A673 (cell line): ENCODE measurements at regions not wholly inside any gene's neighbourhood (a gene's known extent, or its start where the extent isn't known, plus 50 kb on each side); places are given as distances from the start of the nearest gene placed in this dataset.

Source experiments
- BruUV-seq: library from RNA; stranded (reverse); fragments of 400-500 nt; replicated peaks from 2 replicates; lab custom pipeline; 2021; lab: Mats Ljungman, UMichigan
- CTCF ChIA-PET: fragments of 300-600 bp; sonication (Branson Sonifier 250); formaldehyde crosslinking; loops from one replicate; lab custom pipeline; 2022; ENCODE audit warnings: antibody characterized with exemption; lab: Charles Lee
- POLR2A ChIA-PET: fragments of 300-600 bp; sonication (Branson Sonifier 250); formaldehyde crosslinking; loops from one replicate; lab custom pipeline; 2022; ENCODE audit warnings: antibody characterized with exemption; ENCODE audit not compliant: low non-redundant PET; lab: Charles Lee
- DNase-seq: peaks from one replicate; pipeline ENCODE4 v3.0.0-alpha.2; 2015; ENCODE audit warnings: low spot score
- H3K27ac ChIP-seq: fragments of 200-600 bp; sonication (generic); 2 replicates; pipeline ENCODE4 v1.5.1; 2016; ENCODE audit warnings: mixed run types, low read depth, mild to moderate bottlenecking, mixed read lengths, antibody characterized with exemption, low read length; ENCODE audit not compliant: poor library complexity, severe bottlenecking
- H3K27me3 ChIP-seq: fragments of 200-600 bp; sonication (generic); replicated peaks from 2 replicates; pipeline ENCODE4 v1.6.1; 2017; ENCODE audit warnings: mixed run types, low read depth, mild to moderate bottlenecking, mixed read lengths, antibody characterized with exemption, low read length; ENCODE audit not compliant: insufficient read depth, poor library complexity
- H3K36me3 ChIP-seq: fragments of 200-600 bp; sonication (generic); 2 replicates; pipeline ENCODE4 v1.6.1; 2016; ENCODE audit warnings: mixed run types, mild to moderate bottlenecking, mixed read lengths, antibody characterized with exemption, low read length; ENCODE audit not compliant: insufficient read depth, poor library complexity, severe bottlenecking
- H3K4me1 ChIP-seq: fragments of 200-600 bp; sonication (generic); 2 replicates; pipeline ENCODE4 v1.6.1; 2017; ENCODE audit warnings: mixed run types, mild to moderate bottlenecking, mixed read lengths, antibody characterized with exemption, low read length; ENCODE audit not compliant: insufficient read depth, poor library complexity, severe bottlenecking
- H3K4me3 ChIP-seq: fragments of 200-600 bp; sonication (generic); 2 replicates; pipeline ENCODE4 v1.5.1; 2016; ENCODE audit warnings: low read depth, mixed run types, mild to moderate bottlenecking, mixed read lengths, low read length; ENCODE audit not compliant: poor library complexity, severe bottlenecking
- H3K9me3 ChIP-seq: fragments of 200-600 bp; sonication (generic); 2 replicates; pipeline ENCODE4 v1.6.1; 2016; ENCODE audit warnings: mixed run types, low read depth, mild to moderate bottlenecking, mixed read lengths, antibody characterized with exemption, low read length; ENCODE audit not compliant: poor library complexity, severe bottlenecking
- CTCF ChIP-seq: fragments of 300-800, 200-600 bp; sonication (generic); conservative IDR thresholded peaks from 2 replicates; pipeline ENCODE4 v1.5.1; 2017; ENCODE audit warnings: low read depth, mild to moderate bottlenecking, antibody characterized with exemption, low read length, moderate library complexity, mixed read lengths
- EZH2 ChIP-seq: fragments of 200-600 bp; sonication (generic); IDR thresholded peaks from 2 replicates; pipeline ENCODE4 v1.6.1; 2017; ENCODE audit warnings: borderline replicate concordance, low read depth, mild to moderate bottlenecking, mixed read lengths, antibody characterized with exemption, low read length; ENCODE audit not compliant: poor library complexity, severe bottlenecking
- intact Hi-C: fragments of 100-400 bp; cut with micrococcal nuclease; formaldehyde crosslinking; loops from one replicate; pipeline ENCODE4 v1.10.0; 2022; ENCODE audit not compliant: unreplicated experiment

GRCh38 chr6:103113416-103113815, 1719.9 kb downstream of the GRIK2 start:
- H3K4me3 ChIP-seq = no peak overlapping the region
- intact Hi-C loops = no loop called here
- no peak overlapping the region for H3K27ac ChIP-seq
- CTCF ChIA-PET = no interaction called here
- no peaks in the 10 kb centered on the region for H3K36me3 ChIP-seq
- TF ChIP-seq CTCF (no peak), EZH2 (no peak)
- no TSS peak for BruUV-seq
- POLR2A ChIA-PET = no interaction called here
- no peaks in the 10 kb centered on the region for H3K4me1 ChIP-seq
- H3K27me3 ChIP-seq = no peaks in the 10 kb centered on the region
- DNase-seq = no peak
- no peaks in the 10 kb centered on the region for H3K9me3 ChIP-seq

- intact Hi-C loops = no loop called here
- no TSS peak for BruUV-seq
- Histone ChIP-seq H3K4me3 (no peak overlapping the region), H3K27me3 (no peaks in the 10 kb centered on the region), H3K36me3 (no peaks in the 10 kb centered on the region), H3K4me1 (no peaks in the 10 kb centered on the region), H3K9me3 (no peaks in the 10 kb centered on the region), H3K27ac (no peak overlapping the region)
- ChIA-PET CTCF (no interaction called here), POLR2A (no interaction called here)
- DNase-seq = peak; percentile 46
- TF ChIP-seq EZH2 (no peak), CTCF (no peak)
Measured at GRCh38 chr6:103107985-103108384, 1714.5 kb downstream of the GRIK2 start.

GRCh38 chr6:103105686-103106085, 1712.2 kb downstream of the GRIK2 start:
- no TSS peak for BruUV-seq
- H3K9me3 ChIP-seq = no peaks in the 10 kb centered on the region
- no peak overlapping the region for H3K27ac ChIP-seq
- ChIA-PET POLR2A (no interaction called here), CTCF (no interaction called here)
- H3K36me3 ChIP-seq = no peaks in the 10 kb centered on the region
- TF ChIP-seq CTCF (no peak), EZH2 (no peak)
- no peaks in the 10 kb centered on the region for H3K4me1 ChIP-seq
- intact Hi-C loops = no loop called here
- H3K27me3 ChIP-seq = no peaks in the 10 kb centered on the region
- DNase-seq = no peak
- H3K4me3 ChIP-seq = no peak overlapping the region
